HG02798 (cell line): ENCODE measurements at regions not wholly inside any gene's neighbourhood (a gene's known extent, or its start where the extent isn't known, plus 50 kb on each side); places are given as distances from the start of the nearest gene placed in this dataset.
"Not testable (repeated sequence)": the region's sequence is repeated elsewhere in the genome, so short reads cannot be mapped to it uniquely, and the experiment has no call there.

ENCODE experiments used
- ATAC-seq: cut with Tn5 transposase; IDR thresholded peaks from one replicate; pipeline ENCODE4 v1.9.1; 2021; ENCODE audit warnings: mild to moderate bottlenecking; ENCODE audit not compliant: unreplicated experiment, poor library complexity

- no peak for ATAC-seq
Measured at GRCh38 chr3:177354466-177354865, 157.2 kb upstream of the TBL1XR1 start.

GRCh38 chr3:177356113-177356512 is 158.8 kb upstream of the TBL1XR1 start:
- ATAC-seq = no peak

- no peak for ATAC-seq
Measured at GRCh38 chr3:177356952-177357351, 159.7 kb upstream of the TBL1XR1 start.

GRCh38 chr3:177357352-177358090 is 160.2 kb upstream of the TBL1XR1 start:
- no peak for ATAC-seq

- ATAC-seq = peak; percentile 46
Measured at GRCh38 chr3:177358091-177358976, 161.1 kb upstream of the TBL1XR1 start.

GRCh38 chr3:177358977-177359592 is 161.8 kb upstream of the TBL1XR1 start:
- peak; percentile 14 for ATAC-seq

- peak; percentile 81 for ATAC-seq
Measured at GRCh38 chr3:177359593-177360357, 162.5 kb upstream of the TBL1XR1 start.

- ATAC-seq = no peak
Measured at GRCh38 chr3:177361081-177361938, 164.0 kb upstream of the TBL1XR1 start.

GRCh38 chr3:177362626-177363025 is 165.3 kb upstream of the TBL1XR1 start:
- no peak for ATAC-seq

GRCh38 chr3:177364236-177364635 is 167.0 kb upstream of the TBL1XR1 start:
- no peak for ATAC-seq

- ATAC-seq = not testable (repeated sequence)
Measured at GRCh38 chr3:177365294-177365693, 168.0 kb upstream of the TBL1XR1 start.

GRCh38 chr3:177367788-177368187 is 170.5 kb upstream of the TBL1XR1 start:
- ATAC-seq = no peak

GRCh38 chr3:177370246-177370822 is 173.1 kb upstream of the TBL1XR1 start:
- ATAC-seq = no peak

GRCh38 chr3:177371146-177371545 is 173.9 kb upstream of the TBL1XR1 start:
- no peak for ATAC-seq

- ATAC-seq = no peak
Measured at GRCh38 chr3:177371888-177372287, 174.6 kb upstream of the TBL1XR1 start.

- no peak for ATAC-seq
Measured at GRCh38 chr3:177374323-177374722, 177.0 kb upstream of the TBL1XR1 start.

- no peak for ATAC-seq
Measured at GRCh38 chr3:177375316-177375715, 178.0 kb upstream of the TBL1XR1 start.

GRCh38 chr3:177377166-177377565 is 179.9 kb upstream of the TBL1XR1 start:
- ATAC-seq = no peak

- peak; percentile 77 for ATAC-seq
Measured at GRCh38 chr3:177378168-177378567, 180.9 kb upstream of the TBL1XR1 start.
